Transverse colon (tissue), 4 donors: ENCODE measurements at regions not wholly inside any gene's neighbourhood (a gene's known extent, or its start where the extent isn't known, plus 50 kb on each side); places are given as distances from the start of the nearest gene placed in this dataset.

Source experiments
- DNase-seq: peaks from one replicate; pipeline ENCODE4 v3.0.0-alpha.2; 2019
- H3K27ac ChIP-seq, 4 donors: fragments of 200-600 bp; sonication (generic); 2 replicates each; pipeline ENCODE4 v1.5.1; 2016 to 2018; ENCODE audit warnings: inconsistent platforms in 4 of 4
- H3K27me3 ChIP-seq: fragments of 200-600 bp; sonication (generic); 2 replicates; pipeline ENCODE4 v1.5.1; 2017; ENCODE audit warnings: inconsistent platforms
- H3K36me3 ChIP-seq, 4 donors: fragments of 200-600 bp; sonication (generic); 2 replicates each; pipeline ENCODE4 v1.5.1; 2017 to 2019; ENCODE audit warnings: inconsistent platforms in 4 of 4
- H3K4me1 ChIP-seq, 4 donors: fragments of 200-600 bp; sonication (generic); 2 replicates each; pipeline ENCODE4 v1.5.1; 2017 to 2020; ENCODE audit warnings: inconsistent platforms in 4 of 4
- H3K4me3 ChIP-seq, 4 donors: fragments of 200-600 bp; sonication (generic); 1 replicate in 1 of 4; 2 replicates in 3 of 4; pipeline versions ENCODE4 v1.5.1 to v1.6.1; 2017 to 2019; ENCODE audit warnings: inconsistent platforms in 4 of 4
- H3K9me3 ChIP-seq, 2 donors: fragments of 200-600 bp; sonication (generic); 2 replicates each; pipeline ENCODE4 v1.5.1; 2017 to 2019; ENCODE audit warnings: inconsistent platforms in 2 of 2
- CTCF ChIP-seq, 5 experiments: fragments of 200-600 bp in 3 of 5; fragments of 450-650 bp in 2 of 5; sonication (generic) in 3 of 5; IDR thresholded peaks; 1 replicate in 2 of 5; 2 replicates in 3 of 5; pipeline ENCODE4 v1.5.1; 2016 to 2017; ENCODE audit warnings: antibody characterized with exemption in 5 of 5, inconsistent platforms in 3 of 5, mild to moderate bottlenecking in 2 of 5, moderate library complexity in 1 of 5
- EP300 ChIP-seq: sonication (generic); formaldehyde crosslinking; IDR thresholded peaks from one replicate; pipeline ENCODE4 v1.6.1; 2017; ENCODE audit warnings: antibody characterized with exemption, low read depth
- POLR2A ChIP-seq: fragments of 450-650 bp; IDR thresholded peaks from one replicate; pipeline ENCODE4 v1.6.1; 2016; ENCODE audit warnings: antibody characterized with exemption, mild to moderate bottlenecking, moderate library complexity
- POLR2AphosphoS5 ChIP-seq, 3 donors: sonication (generic); formaldehyde crosslinking; IDR thresholded peaks; one replicate each; pipeline ENCODE4 v1.6.1; 2016; ENCODE audit warnings: antibody characterized with exemption in 3 of 3
- WGBS, 2 donors: methylation state at CpG; one replicate each; pipeline ENCODE4 v1.1.5; 2018; ENCODE audit warnings: low coverage in 1 of 2; 5-methylcytosine and 5-hydroxymethylcytosine counted together
- in situ Hi-C, 4 donors: fragments of 200-750 bp; cut with MboI; loops; one replicate each; pipeline versions ENCODE4 v1.15.0 to v1.15.1; 2017; ENCODE audit warnings: low sequenced_read_pairs in 3 of 4, low pct_ligation_motif_present in 1 of 4, low pct_unique_long_range_greater_than_20kb in 1 of 4
- intact Hi-C: fragments of 100-400 bp; cut with DNase I; formaldehyde crosslinking; loops from one replicate; pipeline ENCODE4 v1.15.1; 2023; ENCODE audit warnings: low total_unique reads

DNA sequence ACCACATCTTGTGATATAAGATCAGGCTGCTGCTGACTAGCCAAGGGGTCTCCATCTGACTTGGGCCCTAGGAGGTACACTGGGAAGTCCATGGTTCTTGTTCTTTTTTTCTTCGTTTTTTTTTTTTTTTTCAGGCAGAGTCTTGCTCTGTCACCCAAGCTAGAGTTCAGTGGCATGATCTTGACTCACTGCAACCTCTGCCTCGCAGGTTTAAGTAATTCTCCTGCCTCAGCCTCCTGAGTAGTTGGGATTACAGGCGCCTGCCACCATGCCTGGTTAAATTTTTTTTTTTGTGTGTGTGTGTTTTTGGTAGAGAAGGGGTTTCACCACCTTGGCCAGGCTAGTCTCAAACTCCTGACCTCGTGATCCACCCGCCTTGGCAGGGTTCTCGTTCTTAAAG is 178.2 kb downstream of the RMST start:
- intact Hi-C loops: no loop called here
- Histone ChIP-seq H3K36me3 (no peaks in the 10 kb centered on the region), H3K4me3 (no peak overlapping the region), H3K27ac (no peak overlapping the region), H3K4me1 (no peaks in the 10 kb centered on the region), H3K27me3 (no peaks in the 10 kb centered on the region), H3K9me3 (no peaks in the 10 kb centered on the region)
- TF ChIP-seq POLR2AphosphoS5 (IDR thresholded peaks at IDR 0.05): no peak
- TF ChIP-seq POLR2A: no peak
- no peak for TF ChIP-seq EP300
- no peak for TF ChIP-seq CTCF (IDR thresholded peaks at IDR 0.05)
- WGBS, 2 donors: 66 to 76% methylated on average over 3 to 6 of the region's 6 CpGs
- no peak for DNase-seq
- in situ Hi-C loops: no loop called here

DNA sequence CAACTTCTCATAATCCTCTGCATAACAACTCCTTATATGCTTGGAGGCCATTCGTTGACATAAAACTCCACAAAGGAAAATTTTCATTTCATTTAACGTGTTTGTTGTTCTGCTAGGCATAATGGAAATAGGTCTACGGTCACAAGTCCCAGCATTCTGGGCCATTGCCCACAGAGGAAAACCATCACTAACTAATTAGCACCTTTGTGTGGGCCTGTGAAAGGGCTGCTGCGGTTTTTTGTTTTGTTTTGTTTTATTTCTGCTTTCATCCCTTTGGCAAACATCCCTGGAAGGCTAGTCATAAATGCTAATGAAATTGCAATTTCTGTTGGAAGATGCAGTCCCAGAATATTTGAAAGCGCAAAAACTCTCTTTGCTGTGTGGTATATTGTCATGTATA is 180.3 kb downstream of the RMST start:
- DNase-seq: no peak
- no peaks in the 10 kb centered on the region for H3K36me3 ChIP-seq
- in situ Hi-C loops: no loop called here

DNA sequence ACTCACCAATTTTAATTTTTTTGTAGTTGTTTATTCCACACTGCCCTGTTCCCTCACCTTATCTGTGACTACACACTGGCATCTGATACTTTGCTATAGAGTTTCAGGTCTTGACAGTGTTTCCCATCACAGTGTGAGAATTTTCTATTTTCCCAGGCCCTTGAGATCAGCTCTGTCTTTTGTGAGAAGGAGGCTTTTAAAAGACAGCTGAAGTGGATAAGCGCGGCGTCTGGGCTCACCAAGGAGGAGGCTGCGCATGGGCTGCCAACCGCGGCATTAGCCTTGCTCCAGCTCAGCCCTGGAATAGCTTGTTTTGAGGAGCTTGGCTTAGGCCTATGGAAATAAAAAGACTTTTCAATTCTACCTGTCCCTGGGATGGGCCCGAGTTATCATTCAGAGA is 181.3 kb downstream of the RMST start:
- H3K4me1 ChIP-seq: no peaks in the 10 kb centered on the region
- H3K36me3 ChIP-seq: no peaks in the 10 kb centered on the region
- 69 to 79% methylated on average over 3 to 7 of the region's 7 CpGs for WGBS, 2 donors
- intact Hi-C loops (no loop called here), in situ Hi-C loops (no loop called here)
- no peaks in the 10 kb centered on the region for H3K27me3 ChIP-seq
- DNase-seq: no peak
- no peak for TF ChIP-seq POLR2A
- TF ChIP-seq CTCF (IDR thresholded peaks at IDR 0.05): no peak
- no peak for TF ChIP-seq POLR2AphosphoS5 (IDR thresholded peaks at IDR 0.05)
- TF ChIP-seq EP300: no peak
- H3K9me3 ChIP-seq: no peaks in the 10 kb centered on the region
- H3K4me3 ChIP-seq: no peak overlapping the region
- H3K27ac ChIP-seq: no peak overlapping the region

More for the DNA sequence above, 180.3 kb downstream of the RMST start:
- WGBS, 2 donors: 73 to 75% methylated on average over 5 of the region's 5 CpGs
- TF ChIP-seq CTCF (IDR thresholded peaks at IDR 0.05) (no peak), POLR2A (no peak), EP300 (no peak), POLR2AphosphoS5 (IDR thresholded peaks at IDR 0.05) (no peak)
- no peak overlapping the region for H3K4me3 ChIP-seq
- intact Hi-C loops: no loop called here
- no peaks in the 10 kb centered on the region for H3K27me3 ChIP-seq
- no peaks in the 10 kb centered on the region for H3K4me1 ChIP-seq
- no peak overlapping the region for H3K27ac ChIP-seq
- H3K9me3 ChIP-seq: no peaks in the 10 kb centered on the region

GRCh38 chr12:97645726-97646125 is 183.1 kb downstream of the RMST start:
- Histone ChIP-seq H3K36me3 (no peaks in the 10 kb centered on the region), H3K27ac (no peak overlapping the region), H3K4me1 (no peaks in the 10 kb centered on the region), H3K4me3 (no peak overlapping the region), H3K27me3 (no peaks in the 10 kb centered on the region), H3K9me3 (no peaks in the 10 kb centered on the region)
- no peak for TF ChIP-seq POLR2AphosphoS5 (IDR thresholded peaks at IDR 0.05)
- TF ChIP-seq EP300: no peak
- TF ChIP-seq CTCF (IDR thresholded peaks at IDR 0.05): no peak
- no peak for TF ChIP-seq POLR2A
- no peak for DNase-seq
- 78% methylated on average over 1 of the region's 1 CpG; no CpG with 5 or more reads in 1 of the 2 donors for WGBS, 2 donors
- intact Hi-C loops (no loop called here), in situ Hi-C loops (no loop called here)
